Tibial nerve (tissue), 3 donors: ENCODE measurements at regions not wholly inside any gene's neighbourhood (a gene's known extent, or its start where the extent isn't known, plus 50 kb on each side); places are given as distances from the start of the nearest gene placed in this dataset.

Source experiments
- CTCF ChIP-seq, 5 experiments: fragments of 200-600 bp in 3 of 5; fragments of 450-650 bp in 2 of 5; sonication (generic) in 3 of 5; IDR thresholded peaks; one replicate each; pipeline ENCODE4 v1.5.1; 2016 to 2019; ENCODE audit warnings: antibody characterized with exemption in 5 of 5, mild to moderate bottlenecking in 3 of 5, moderate library complexity in 2 of 5
- POLR2A ChIP-seq, 2 donors: fragments of 450-650 bp; IDR thresholded peaks; one replicate each; pipeline ENCODE4 v1.6.1; 2017; ENCODE audit warnings: antibody characterized with exemption in 2 of 2, mild to moderate bottlenecking in 2 of 2, moderate library complexity in 2 of 2

- TF ChIP-seq CTCF (IDR thresholded peaks at IDR 0.05) (no peak), POLR2A (IDR thresholded peaks at IDR 0.05) (no peak)
Observed at GRCh38 chr10:65375528-65375927, 1550.3 kb upstream of the LRRTM3 start.
